ENCODE measurements at regions not wholly inside any gene's neighbourhood (a gene's known extent, or its start where the extent isn't known, plus 50 kb on each side); places are given as distances from the start of the nearest gene placed in this dataset.

DNA sequence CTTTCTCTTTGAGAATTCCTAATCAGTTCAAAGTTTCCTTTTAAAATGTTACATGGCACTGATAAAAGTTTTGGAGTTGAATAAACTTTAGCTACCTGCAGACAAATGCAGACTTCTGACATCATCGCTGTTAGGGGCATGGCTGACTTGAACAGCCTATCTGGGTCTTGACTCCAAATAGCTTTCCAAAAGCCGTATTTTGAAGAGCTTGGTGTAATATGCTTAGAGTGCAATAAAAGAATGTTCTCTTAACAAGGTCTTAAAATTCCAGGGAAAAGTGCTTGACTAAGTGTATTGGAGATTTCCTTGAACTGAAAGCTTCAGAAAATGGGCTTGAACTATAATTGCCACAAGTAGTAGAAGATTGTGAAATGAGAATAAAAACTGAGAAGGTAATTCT is 342.9 kb upstream of the DCC start:
- Histone ChIP-seq H3K4me3 (replicated peaks; ENCODE audit: insufficient read depth, low read length) (no peak overlapping the region), H3K27ac (replicated peaks) (no peak overlapping the region), H3K27me3 (ENCODE audit: insufficient read depth, poor library complexity, severe bottlenecking) (no peaks in the 10 kb centered on the region)
- TF ChIP-seq, protein P1, sequence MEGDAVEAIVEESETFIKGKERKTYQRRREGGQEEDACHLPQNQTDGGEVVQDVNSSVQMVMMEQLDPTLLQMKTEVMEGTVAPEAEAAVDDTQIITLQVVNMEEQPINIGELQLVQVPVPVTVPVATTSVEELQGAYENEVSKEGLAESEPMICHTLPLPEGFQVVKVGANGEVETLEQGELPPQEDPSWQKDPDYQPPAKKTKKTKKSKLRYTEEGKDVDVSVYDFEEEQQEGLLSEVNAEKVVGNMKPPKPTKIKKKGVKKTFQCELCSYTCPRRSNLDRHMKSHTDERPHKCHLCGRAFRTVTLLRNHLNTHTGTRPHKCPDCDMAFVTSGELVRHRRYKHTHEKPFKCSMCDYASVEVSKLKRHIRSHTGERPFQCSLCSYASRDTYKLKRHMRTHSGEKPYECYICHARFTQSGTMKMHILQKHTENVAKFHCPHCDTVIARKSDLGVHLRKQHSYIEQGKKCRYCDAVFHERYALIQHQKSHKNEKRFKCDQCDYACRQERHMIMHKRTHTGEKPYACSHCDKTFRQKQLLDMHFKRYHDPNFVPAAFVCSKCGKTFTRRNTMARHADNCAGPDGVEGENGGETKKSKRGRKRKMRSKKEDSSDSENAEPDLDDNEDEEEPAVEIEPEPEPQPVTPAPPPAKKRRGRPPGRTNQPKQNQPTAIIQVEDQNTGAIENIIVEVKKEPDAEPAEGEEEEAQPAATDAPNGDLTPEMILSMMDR (IDR thresholded peaks at IDR 0.05; ENCODE audit: insufficient read depth, low read length): no peak
- TF ChIP-seq GABPA (IDR thresholded peaks at IDR 0.05; ENCODE audit: low read depth) (no peak), POLR2AphosphoS5 (IDR thresholded peaks at IDR 0.05; ENCODE audit: low read depth) (no peak), SPI1 (IDR thresholded peaks at IDR 0.05; ENCODE audit: borderline replicate concordance, low read depth) (no peak)
- TF ChIP-seq, protein P2, sequence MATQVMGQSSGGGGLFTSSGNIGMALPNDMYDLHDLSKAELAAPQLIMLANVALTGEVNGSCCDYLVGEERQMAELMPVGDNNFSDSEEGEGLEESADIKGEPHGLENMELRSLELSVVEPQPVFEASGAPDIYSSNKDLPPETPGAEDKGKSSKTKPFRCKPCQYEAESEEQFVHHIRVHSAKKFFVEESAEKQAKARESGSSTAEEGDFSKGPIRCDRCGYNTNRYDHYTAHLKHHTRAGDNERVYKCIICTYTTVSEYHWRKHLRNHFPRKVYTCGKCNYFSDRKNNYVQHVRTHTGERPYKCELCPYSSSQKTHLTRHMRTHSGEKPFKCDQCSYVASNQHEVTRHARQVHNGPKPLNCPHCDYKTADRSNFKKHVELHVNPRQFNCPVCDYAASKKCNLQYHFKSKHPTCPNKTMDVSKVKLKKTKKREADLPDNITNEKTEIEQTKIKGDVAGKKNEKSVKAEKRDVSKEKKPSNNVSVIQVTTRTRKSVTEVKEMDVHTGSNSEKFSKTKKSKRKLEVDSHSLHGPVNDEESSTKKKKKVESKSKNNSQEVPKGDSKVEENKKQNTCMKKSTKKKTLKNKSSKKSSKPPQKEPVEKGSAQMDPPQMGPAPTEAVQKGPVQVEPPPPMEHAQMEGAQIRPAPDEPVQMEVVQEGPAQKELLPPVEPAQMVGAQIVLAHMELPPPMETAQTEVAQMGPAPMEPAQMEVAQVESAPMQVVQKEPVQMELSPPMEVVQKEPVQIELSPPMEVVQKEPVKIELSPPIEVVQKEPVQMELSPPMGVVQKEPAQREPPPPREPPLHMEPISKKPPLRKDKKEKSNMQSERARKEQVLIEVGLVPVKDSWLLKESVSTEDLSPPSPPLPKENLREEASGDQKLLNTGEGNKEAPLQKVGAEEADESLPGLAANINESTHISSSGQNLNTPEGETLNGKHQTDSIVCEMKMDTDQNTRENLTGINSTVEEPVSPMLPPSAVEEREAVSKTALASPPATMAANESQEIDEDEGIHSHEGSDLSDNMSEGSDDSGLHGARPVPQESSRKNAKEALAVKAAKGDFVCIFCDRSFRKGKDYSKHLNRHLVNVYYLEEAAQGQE (IDR thresholded peaks at IDR 0.05; ENCODE audit: insufficient replicate concordance, low read depth): no peak
- DNase-seq (ENCODE audit: low read depth in 1 of 2, low spot score in 1 of 2): no peak

DNA sequence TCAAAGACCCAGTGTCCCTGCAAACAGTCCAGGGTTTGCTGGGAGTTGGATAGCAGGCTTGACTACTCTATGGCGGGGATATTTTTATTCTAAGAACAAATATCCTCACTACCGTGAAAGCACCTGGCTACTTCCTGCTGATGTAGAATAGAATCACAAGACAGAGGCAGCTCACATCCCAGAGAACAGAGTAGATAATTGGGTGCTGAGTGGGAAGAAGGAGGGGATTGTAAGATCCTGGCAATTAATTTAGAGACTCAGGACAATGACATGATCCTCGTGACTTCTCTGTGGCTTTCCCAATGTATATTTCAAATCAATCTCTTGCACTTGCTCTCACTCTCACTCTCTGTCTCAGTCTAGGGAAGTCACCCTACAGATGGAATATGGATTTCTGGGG is 341.9 kb upstream of the DCC start:
- DNase-seq (ENCODE audit: low read depth in 1 of 2, low spot score in 1 of 2): no peak
- Histone ChIP-seq H3K27me3 (ENCODE audit: insufficient read depth, poor library complexity, severe bottlenecking) (no peaks in the 10 kb centered on the region), H3K27ac (replicated peaks) (no peak overlapping the region), H3K4me3 (replicated peaks; ENCODE audit: insufficient read depth, low read length) (no peak overlapping the region)
- TF ChIP-seq, protein P1 (IDR thresholded peaks at IDR 0.05; ENCODE audit: insufficient read depth, low read length): no peak
- TF ChIP-seq POLR2AphosphoS5 (IDR thresholded peaks at IDR 0.05; ENCODE audit: low read depth): no peak

DNA sequence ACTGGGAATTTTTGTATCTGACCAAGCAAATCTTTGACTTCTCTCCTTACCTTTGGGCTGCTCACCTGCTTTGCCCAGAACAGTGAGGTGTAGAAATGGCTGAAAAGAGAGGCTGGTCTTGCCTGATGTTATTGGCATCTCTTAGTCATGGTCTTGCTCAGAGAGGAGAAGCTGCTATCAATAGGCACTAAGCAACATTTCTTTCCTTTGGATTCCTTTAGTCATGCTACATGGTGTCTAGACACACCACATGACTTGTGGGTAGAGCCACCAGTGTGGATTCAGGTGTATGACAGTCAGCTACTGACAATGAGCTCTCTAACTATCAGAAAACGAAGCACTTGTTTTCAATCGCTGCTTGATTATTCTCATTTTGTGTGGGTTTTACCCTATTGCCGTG is 341.3 kb upstream of the DCC start:
- no peak for DNase-seq (ENCODE audit: low read depth in 1 of 2, low spot score in 1 of 2)
- TF ChIP-seq, protein P2 (IDR thresholded peaks at IDR 0.05; ENCODE audit: insufficient replicate concordance, low read depth): no peak
- TF ChIP-seq, protein P1 (IDR thresholded peaks at IDR 0.05; ENCODE audit: insufficient read depth, low read length): no peak
- TF ChIP-seq POLR2AphosphoS5 (IDR thresholded peaks at IDR 0.05; ENCODE audit: low read depth): no peak
- no peak for TF ChIP-seq GABPA (IDR thresholded peaks at IDR 0.05; ENCODE audit: low read depth)
- no peak for TF ChIP-seq SPI1 (IDR thresholded peaks at IDR 0.05; ENCODE audit: borderline replicate concordance, low read depth)
- no peak overlapping the region for H3K4me3 ChIP-seq (replicated peaks; ENCODE audit: insufficient read depth, low read length)
- no peak overlapping the region for H3K27ac ChIP-seq (replicated peaks)
- H3K27me3 ChIP-seq (ENCODE audit: insufficient read depth, poor library complexity, severe bottlenecking): no peaks in the 10 kb centered on the region

DNA sequence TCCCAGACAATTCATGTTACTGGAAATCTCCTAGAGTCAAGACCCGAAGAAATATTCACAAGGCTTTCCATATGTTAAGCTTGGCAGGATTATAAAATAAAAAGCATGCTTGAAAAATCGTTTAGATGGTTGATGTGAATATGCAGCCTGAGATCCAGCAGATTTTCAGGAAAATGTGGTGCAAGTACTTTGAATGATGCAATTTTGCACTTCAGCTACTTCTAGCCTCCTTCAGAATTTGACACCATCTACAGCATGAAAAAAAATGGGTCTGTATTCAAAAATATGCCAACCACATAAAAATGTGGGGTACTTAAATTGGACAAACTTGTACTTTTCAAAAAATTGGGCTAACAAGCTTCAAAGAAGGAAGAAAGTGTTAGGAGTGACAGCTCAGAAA is 340.6 kb upstream of the DCC start:
- no peak overlapping the region for H3K4me3 ChIP-seq (replicated peaks; ENCODE audit: insufficient read depth, low read length)
- TF ChIP-seq, protein P2 (IDR thresholded peaks at IDR 0.05; ENCODE audit: insufficient replicate concordance, low read depth): no peak
- TF ChIP-seq, protein P1 (IDR thresholded peaks at IDR 0.05; ENCODE audit: insufficient read depth, low read length): no peak
- TF ChIP-seq GABPA (IDR thresholded peaks at IDR 0.05; ENCODE audit: low read depth) (no peak), SPI1 (IDR thresholded peaks at IDR 0.05; ENCODE audit: borderline replicate concordance, low read depth) (no peak)
- H3K27me3 ChIP-seq (ENCODE audit: insufficient read depth, poor library complexity, severe bottlenecking): no peaks in the 10 kb centered on the region
- no peak overlapping the region for H3K27ac ChIP-seq (replicated peaks)
- DNase-seq (ENCODE audit: low read depth in 1 of 2, low spot score in 1 of 2): no peak

All from HL-60 (cell line).